HFFc6 (cell line): ENCODE measurements at regions not wholly inside any gene's neighbourhood (a gene's known extent, or its start where the extent isn't known, plus 50 kb on each side); places are given as distances from the start of the nearest gene placed in this dataset.

Experiments used
- DNase-seq: peaks from one replicate; pipeline ENCODE4 v3.0.0-alpha.2; 2018
- H3K27ac Mint-ChIP-seq: 2 replicates; pipeline ENCODE4 v1.8.0; 2020; ENCODE audit warnings: mild to moderate bottlenecking, mixed read lengths
- H3K27me3 Mint-ChIP-seq: 2 replicates; pipeline ENCODE4 v1.8.0; 2021; ENCODE audit warnings: mild to moderate bottlenecking, moderate library complexity, mixed read lengths; ENCODE audit not compliant: insufficient read depth
- H3K36me3 Mint-ChIP-seq: 2 replicates; pipeline ENCODE4 v1.8.0; 2021; ENCODE audit warnings: low read depth, mixed read lengths
- H3K4me1 Mint-ChIP-seq: 2 replicates; pipeline ENCODE4 v1.8.0; 2020; ENCODE audit warnings: low read depth, mixed read lengths
- H3K4me3 Mint-ChIP-seq: 2 replicates; pipeline ENCODE4 v1.8.0; 2020; ENCODE audit warnings: mild to moderate bottlenecking, moderate library complexity, mixed read lengths
- H3K9me3 Mint-ChIP-seq: 2 replicates; pipeline ENCODE4 v1.8.0; 2020; ENCODE audit warnings: mild to moderate bottlenecking, mixed read lengths
- CTCF ChIP-seq: fragments of 200-600 bp; sonication (generic); IDR thresholded peaks from 2 replicates; pipeline ENCODE4 v1.5.0; 2021; ENCODE audit warnings: antibody characterized with exemption, mild to moderate bottlenecking

GRCh38 chr3:20842594-20843436, 656.8 kb upstream of the SGO1 start:
- Mint-ChIP-seq H3K27ac (peak overlapping the region; percentile 4; the same call in 1 of the 2 replicates), H3K9me3 (no peaks in the 10 kb centered on the region), H3K36me3 (no peaks in the 10 kb centered on the region), H3K4me1 (peaks cover 32% of the 10 kb centered on the region; the same call in 1 of the 2 replicates), H3K27me3 (no peaks in the 10 kb centered on the region; the same call in 1 of the 2 replicates), H3K4me3 (peak overlapping the region; percentile 26; the same call in 1 of the 2 replicates)
- no peak for TF ChIP-seq CTCF
- DNase-seq, result no peak

GRCh38 chr3:20842002-20842401, 656.0 kb upstream of the SGO1 start:
- peak overlapping the region; percentile 4; the same call in 1 of the 2 replicates for H3K27ac Mint-ChIP-seq
- peaks cover 32% of the 10 kb centered on the region; the same call in 1 of the 2 replicates for H3K4me1 Mint-ChIP-seq
- no peaks in the 10 kb centered on the region; the same call in 1 of the 2 replicates for H3K27me3 Mint-ChIP-seq
- no peak for DNase-seq
- no peaks in the 10 kb centered on the region for H3K36me3 Mint-ChIP-seq
- TF ChIP-seq CTCF, result no peak
- H3K9me3 Mint-ChIP-seq, result no peaks in the 10 kb centered on the region
- peak overlapping the region; percentile 21; the same call in 1 of the 2 replicates for H3K4me3 Mint-ChIP-seq

GRCh38 chr3:20837676-20838302, 651.8 kb upstream of the SGO1 start:
- no peaks in the 10 kb centered on the region for H3K36me3 Mint-ChIP-seq
- H3K4me1 Mint-ChIP-seq, result peaks cover 30% of the 10 kb centered on the region; the same call in 1 of the 2 replicates
- H3K4me3 Mint-ChIP-seq, result no peak overlapping the region
- H3K9me3 Mint-ChIP-seq, result no peaks in the 10 kb centered on the region
- TF ChIP-seq CTCF, result no peak
- no peaks in the 10 kb centered on the region; the same call in 1 of the 2 replicates for H3K27me3 Mint-ChIP-seq
- no peak overlapping the region for H3K27ac Mint-ChIP-seq
- no peak for DNase-seq

- Mint-ChIP-seq H3K27ac (no peak overlapping the region), H3K4me3 (no peak overlapping the region), H3K4me1 (peaks cover 22% of the 10 kb centered on the region; the same call in 1 of the 2 replicates), H3K27me3 (no peaks in the 10 kb centered on the region; the same call in 1 of the 2 replicates), H3K9me3 (no peaks in the 10 kb centered on the region), H3K36me3 (no peaks in the 10 kb centered on the region)
- TF ChIP-seq CTCF, result no peak
- no peak for DNase-seq
These were observed 650.8 kb upstream of the SGO1 start for GRCh38 chr3:20836801-20837200.

- DNase-seq, result no peak
- H3K4me3 Mint-ChIP-seq, result no peak overlapping the region
- H3K4me1 Mint-ChIP-seq, result peaks cover 11% of the 10 kb centered on the region; the same call in 1 of the 2 replicates
- no peak overlapping the region for H3K27ac Mint-ChIP-seq
- no peak for TF ChIP-seq CTCF
- no peaks in the 10 kb centered on the region; the same call in 1 of the 2 replicates for H3K27me3 Mint-ChIP-seq
- no peaks in the 10 kb centered on the region for H3K9me3 Mint-ChIP-seq
- H3K36me3 Mint-ChIP-seq, result no peaks in the 10 kb centered on the region
These were observed 647.0 kb upstream of the SGO1 start for GRCh38 chr3:20832963-20833362.
